CD4-positive, alpha-beta T cell treated with Interferon alpha-2 for 1 hour (primary cell): ENCODE measurements at regions not wholly inside any gene's neighbourhood (a gene's known extent, or its start where the extent isn't known, plus 50 kb on each side); places are given as distances from the start of the nearest gene placed in this dataset.

ENCODE experiments used
- DNase-seq, 2 donors: peaks; one replicate each; pipeline ENCODE4 v3.0.0-alpha.2; 2020 to 2022

DNA sequence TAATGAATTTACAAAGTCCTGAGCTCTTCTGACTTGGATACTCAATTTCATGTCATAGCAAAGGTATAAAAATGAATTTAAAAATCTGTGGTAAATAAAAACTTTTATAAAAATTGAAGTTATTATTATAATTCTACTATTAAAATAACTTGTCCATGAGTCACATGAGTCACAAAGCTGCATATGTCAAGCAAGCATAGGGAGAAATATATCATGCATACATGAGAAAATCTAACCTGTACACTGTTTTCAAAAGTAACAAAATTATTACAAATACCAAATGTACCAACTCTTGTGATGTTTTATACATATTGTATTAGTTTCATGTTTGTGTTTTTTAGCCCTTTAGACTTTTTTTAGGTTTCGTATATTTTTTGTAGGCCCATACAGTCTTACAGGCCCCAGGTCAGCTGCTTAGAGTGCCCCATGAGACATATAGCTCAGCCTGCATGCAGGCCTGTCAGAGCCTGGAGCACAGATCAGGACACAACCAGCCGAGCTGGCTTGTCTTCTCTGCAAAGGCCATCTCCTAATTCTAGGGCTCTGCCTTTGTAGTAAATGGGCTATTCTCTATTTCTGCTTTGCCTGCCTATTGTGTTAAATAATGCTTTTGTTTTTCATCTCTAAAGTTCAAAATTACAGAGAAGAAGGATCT, 818.7 kb upstream of the TENM3 start:
- DNase-seq = no peak

DNA sequence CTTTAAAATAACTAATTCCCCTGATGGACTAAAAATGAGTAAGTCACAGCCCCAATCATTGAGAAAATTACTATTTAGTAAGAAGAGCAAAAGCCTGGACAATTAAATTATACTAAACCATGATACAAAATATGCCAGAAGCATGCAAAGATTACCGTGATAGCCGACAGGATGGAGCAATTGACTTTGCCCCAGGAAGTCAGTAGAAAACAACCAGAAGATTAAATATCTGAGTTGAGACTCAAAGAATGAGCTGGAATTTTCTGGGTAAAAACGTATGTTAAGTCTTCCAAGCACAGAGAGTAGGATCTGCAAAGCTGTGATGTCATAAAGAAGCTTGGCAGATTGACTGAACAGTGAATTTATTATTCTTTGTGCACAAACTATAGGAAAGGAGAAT, 816.1 kb upstream of the TENM3 start:
- DNase-seq = no peak

DNA sequence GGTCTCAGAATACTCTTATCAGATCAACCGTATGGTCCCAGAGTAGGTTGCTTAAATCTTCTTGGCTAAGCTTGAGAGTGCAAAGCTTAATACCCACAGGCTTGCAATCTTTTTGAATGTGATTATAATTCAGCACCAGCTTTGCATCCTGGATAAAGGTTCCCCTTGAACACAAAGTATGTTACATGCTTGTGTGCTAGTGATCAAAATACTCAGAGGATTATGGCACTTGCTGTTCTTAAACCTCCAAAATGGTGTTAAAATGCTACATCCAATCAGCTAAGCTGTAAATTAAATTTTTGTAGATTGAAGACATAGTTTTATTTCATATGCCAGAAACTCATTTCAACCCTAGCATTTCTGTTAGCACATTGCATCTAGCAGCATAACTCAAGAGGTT, 812.2 kb upstream of the TENM3 start:
- DNase-seq = no peak

- no peak for DNase-seq
Measured at GRCh38 chr4:181431661-181432060, 811.5 kb upstream of the TENM3 start.

DNA sequence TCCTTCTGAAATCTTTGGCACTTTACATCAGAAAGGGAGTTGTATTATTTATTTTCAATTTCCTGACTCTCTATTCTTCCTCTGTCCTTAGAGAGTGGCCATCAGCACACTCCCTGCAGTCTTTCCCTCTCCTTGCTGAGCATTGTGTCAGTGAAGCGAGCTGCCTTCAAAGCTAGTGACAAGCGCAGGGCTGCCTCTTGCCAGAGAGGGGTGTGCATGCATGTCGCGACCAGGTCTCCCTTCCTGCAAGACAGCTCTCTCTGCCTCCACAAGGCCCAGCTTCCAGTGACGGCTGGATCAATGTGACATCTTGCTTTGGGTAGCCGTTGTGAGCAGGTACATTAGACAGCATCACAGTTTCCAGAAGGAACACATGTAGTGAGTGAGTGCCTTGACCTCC, 810.9 kb upstream of the TENM3 start:
- no peak for DNase-seq

DNA sequence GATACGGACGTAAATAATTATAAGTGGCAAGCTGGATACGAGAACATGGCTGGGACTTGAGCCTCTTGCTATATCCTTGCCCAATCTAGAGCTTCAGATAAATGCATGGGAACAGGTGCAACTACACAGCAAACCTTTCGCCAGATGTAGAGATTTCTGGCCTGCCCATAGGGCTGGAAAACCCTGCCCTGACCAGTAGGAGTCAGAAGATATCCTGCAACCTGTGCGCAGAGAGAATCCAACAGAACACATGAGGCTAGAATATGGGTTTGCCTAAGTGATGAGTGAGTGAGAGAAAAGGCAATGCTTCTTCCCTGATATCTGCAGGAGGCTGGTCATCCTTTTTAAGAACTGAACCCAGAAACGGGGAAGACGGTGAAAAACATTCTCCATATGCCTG, 805.3 kb upstream of the TENM3 start:
- no peak for DNase-seq

DNA sequence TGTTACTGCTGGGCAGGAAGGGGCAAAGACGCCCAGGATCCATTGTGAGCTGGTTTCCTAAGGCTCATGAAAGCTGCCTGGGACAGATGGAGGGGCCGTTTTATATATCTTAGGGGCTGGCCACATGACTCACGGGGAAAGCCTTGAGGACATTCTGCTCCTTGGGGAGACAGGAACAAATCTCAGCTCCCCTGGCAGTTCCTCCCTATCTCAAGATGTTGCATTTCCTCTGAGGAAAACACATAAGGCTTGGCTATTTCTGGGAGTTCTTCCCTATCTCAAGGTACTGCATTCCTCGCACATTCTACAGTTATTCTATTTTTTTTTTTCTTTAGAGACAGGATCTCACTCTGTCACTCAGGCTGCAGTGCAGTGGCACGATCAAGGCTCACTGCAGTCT, 804.6 kb upstream of the TENM3 start:
- DNase-seq = no peak

- DNase-seq = no peak
Measured at GRCh38 chr4:181443021-181443420, 800.2 kb upstream of the TENM3 start.

GRCh38 chr4:181465826-181466225, 777.4 kb upstream of the TENM3 start:
- no peak for DNase-seq

DNA sequence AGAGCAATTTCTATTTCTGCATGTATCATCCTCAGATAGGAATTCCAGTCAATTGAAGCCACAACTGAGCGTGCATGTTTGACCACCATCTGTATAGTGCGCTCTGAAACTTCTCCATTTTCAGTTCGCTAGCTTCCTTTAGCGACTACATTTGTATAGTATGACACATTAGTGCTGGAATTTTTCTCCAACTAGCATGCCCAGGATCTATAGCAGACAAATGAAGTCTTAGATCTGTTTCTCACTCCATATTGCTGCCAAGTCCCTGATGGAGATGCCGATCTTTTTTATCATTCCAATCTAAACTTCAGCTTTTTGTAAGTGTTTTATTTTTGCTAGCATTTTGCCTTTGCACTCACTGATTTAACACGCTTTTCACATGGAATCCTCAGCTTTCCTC, 774.8 kb upstream of the TENM3 start:
- DNase-seq = no peak

GRCh38 chr4:181470306-181470705, 772.9 kb upstream of the TENM3 start:
- no peak for DNase-seq

DNA sequence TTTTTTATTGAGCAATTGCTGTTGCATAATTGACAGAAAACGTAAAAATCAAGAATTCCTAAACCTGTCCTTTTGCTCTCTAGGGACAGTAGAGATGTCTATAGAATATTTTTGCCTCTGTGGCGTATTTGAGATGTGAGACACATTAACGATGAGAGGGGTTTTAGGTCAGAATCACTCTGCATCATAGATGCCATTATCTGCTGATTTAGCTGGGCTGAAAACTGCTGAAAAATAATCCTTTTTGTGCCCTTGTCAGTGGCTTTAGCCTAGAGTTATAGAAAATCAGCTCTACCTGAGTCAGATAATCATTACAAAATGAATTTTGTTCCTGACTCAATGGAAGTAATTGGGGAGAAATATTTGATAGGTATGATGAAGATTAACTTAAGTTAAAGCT, 767.8 kb upstream of the TENM3 start:
- DNase-seq = no peak

DNA sequence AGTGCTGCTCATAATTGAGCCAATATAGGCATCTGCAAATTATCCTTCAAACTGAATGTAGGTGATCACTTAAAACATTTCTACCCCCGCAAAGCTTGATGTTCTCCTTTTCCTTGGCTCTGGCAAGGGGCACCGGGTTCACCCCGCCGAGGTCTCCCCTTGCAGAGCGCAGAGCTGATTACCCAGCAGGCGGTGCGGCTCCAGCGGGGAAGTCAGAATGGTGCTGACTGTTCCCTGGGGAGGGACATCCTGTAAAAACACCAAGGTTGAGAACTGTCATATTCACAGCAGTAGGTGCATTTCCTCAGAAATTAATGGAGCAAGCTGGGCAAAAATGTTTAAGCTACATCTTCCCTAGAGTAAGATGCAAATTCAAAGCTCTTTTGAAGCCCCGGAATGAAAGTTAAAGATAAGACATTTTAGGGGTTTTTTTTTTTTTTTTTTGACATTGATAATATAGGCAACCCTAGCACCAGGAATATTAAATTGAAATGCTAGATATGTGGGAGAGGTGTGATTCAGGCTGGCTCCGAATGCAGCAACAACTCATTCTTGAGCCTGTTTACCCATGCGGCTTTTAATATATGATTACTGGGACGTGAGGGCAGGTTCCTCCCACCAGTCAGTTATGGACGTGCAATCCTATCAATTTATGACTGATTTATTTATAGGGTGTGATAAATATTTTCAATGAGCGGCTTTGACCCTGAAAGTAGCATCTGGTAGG, 767.3 kb upstream of the TENM3 start:
- DNase-seq = no peak

GRCh38 chr4:181476508-181476890, 766.7 kb upstream of the TENM3 start:
- DNase-seq = no peak

- no peak for DNase-seq
Measured at GRCh38 chr4:181477591-181477990, 765.6 kb upstream of the TENM3 start.

GRCh38 chr4:181478656-181479055, 764.5 kb upstream of the TENM3 start:
- no peak for DNase-seq

GRCh38 chr4:181479141-181479540, 764.1 kb upstream of the TENM3 start:
- DNase-seq = no peak

DNA sequence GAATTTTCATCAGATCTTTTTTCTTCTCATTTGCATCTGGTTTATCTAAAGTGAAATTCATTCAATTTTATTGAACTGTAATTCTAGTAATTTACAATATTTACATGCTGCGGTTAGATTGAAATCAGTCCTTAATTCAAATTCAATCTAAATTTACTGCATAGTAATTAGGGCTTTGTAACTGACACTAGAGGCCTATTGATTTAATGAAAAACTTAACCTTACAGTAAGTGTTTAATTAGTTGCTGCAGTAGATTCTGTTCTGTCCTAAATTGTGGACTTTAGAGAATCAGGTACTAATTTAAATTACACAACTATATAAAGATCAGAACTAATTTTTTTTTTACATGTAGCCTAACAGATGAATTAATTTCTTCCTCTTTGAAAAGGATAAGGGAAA, 758.8 kb upstream of the TENM3 start:
- DNase-seq = no peak

DNA sequence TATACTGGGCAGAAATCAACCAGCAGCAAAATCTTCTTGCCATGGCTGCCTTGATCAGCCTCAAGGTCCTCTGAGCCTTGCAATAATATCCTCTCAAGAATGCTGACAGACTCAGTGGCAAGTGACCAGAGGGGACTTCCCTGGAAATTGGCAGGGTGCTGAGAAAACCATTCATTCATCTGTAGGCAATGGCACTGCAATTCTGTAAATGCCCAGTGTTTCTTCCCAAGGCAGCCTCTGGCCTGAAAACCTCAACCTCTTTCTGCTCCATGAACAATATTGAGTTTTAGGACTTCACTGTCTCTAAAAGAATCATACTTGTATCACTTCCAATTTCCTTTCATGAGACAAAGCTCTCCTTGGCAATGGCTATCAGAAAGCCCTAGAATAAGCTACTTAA, 754.3 kb upstream of the TENM3 start:
- no peak for DNase-seq

DNA sequence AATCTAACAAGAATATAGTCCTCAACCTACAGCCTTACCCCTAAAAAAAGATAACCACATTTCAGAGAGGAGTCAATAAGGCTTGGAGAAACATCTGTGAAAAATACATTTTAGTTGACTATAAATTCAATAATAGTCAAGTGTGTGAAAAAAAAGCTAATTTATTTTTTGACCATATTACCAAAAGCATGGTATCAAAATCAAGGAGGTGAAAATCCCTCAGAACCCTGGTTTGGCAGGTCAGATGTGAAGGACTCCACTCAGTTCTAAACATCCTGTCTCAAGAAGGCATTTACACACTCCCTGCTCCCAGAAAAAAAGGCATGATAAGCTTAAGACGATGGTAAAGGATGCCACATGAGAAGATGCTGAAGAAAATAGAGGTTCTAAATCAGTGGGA, 745.1 kb upstream of the TENM3 start:
- DNase-seq = no peak

- no peak for DNase-seq
Measured at GRCh38 chr4:181502611-181503010, 740.6 kb upstream of the TENM3 start.

- DNase-seq = no peak
Measured at GRCh38 chr4:181503687-181504390, 739.4 kb upstream of the TENM3 start.

GRCh38 chr4:181504924-181505323, 738.3 kb upstream of the TENM3 start:
- DNase-seq = no peak

DNA sequence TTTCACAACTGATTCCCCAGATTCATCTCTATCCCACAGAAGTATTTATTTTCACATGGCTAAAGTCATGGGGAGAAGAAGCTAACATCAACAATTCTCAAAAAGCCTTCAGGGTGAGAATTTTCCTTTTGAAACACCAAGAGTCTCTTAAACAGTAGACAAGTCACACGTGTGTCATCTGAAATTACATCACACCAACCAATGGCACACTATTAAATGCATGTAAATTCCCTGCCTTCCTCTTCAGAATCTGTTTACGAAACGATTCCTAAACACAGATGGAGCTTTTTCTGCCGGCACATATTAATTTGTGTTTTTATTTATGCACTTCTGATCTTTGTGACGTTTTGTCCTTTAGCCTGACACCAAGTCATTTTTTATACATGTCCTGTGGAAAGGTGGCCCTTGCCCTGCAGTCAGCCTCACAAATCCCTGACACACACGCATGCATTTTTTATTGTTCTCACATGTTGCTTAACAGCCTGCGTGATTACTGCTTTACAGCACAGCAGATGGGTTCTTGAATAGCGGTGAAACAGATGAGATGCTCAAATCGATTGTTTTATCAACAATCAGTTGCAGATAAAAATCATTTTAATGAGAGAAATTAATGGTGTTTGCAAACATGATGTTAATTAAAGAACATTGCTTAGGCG, 735.9 kb upstream of the TENM3 start:
- no peak for DNase-seq
